ENCODE measurements at regions not wholly inside any gene's neighbourhood (a gene's known extent, or its start where the extent isn't known, plus 50 kb on each side); places are given as distances from the start of the nearest gene placed in this dataset.
"Not testable (repeated sequence)": the region's sequence is repeated elsewhere in the genome, so short reads cannot be mapped to it uniquely, and the experiment has no call there.

- H3K9me3 ChIP-seq (ENCODE audit: control insufficient read depth, low read length); H3K27me3 ChIP-seq (ENCODE audit: control insufficient read depth, insufficient read depth); ATAC-seq; DNase-seq; intact Hi-C loops (cut with DNase I); H3K27ac ChIP-seq (ENCODE audit: low read length); H3K4me1 ChIP-seq (ENCODE audit: control insufficient read depth, insufficient read depth, low read length); H3K4me3 ChIP-seq (ENCODE audit: low read length): not testable (repeated sequence)
- 84% methylated on average over 1 of the region's 1 CpG for WGBS
Observed at GRCh38 chr7:66438703-66439405, 189.8 kb upstream of the KCTD7 start.

- 53% methylated on average over 4 of the region's 4 CpGs for WGBS
- intact Hi-C loops (cut with DNase I): no loop called here
- Histone ChIP-seq H3K4me3 (ENCODE audit: low read length) (no peak overlapping the region), H3K27me3 (ENCODE audit: control insufficient read depth, insufficient read depth) (no peaks in the 10 kb centered on the region), H3K27ac (ENCODE audit: low read length) (no peak overlapping the region), H3K4me1 (ENCODE audit: control insufficient read depth, insufficient read depth, low read length) (no peaks in the 10 kb centered on the region), H3K9me3 (ENCODE audit: control insufficient read depth, low read length) (no peaks in the 10 kb centered on the region)
- ATAC-seq (no peak), DNase-seq (no peak)
Observed at GRCh38 chr7:66442385-66442784, 186.3 kb upstream of the KCTD7 start.

- Histone ChIP-seq H3K27ac (ENCODE audit: low read length) (no peak overlapping the region), H3K9me3 (ENCODE audit: control insufficient read depth, low read length) (no peaks in the 10 kb centered on the region), H3K4me3 (ENCODE audit: low read length) (no peak overlapping the region), H3K27me3 (ENCODE audit: control insufficient read depth, insufficient read depth) (no peaks in the 10 kb centered on the region), H3K4me1 (ENCODE audit: control insufficient read depth, insufficient read depth, low read length) (no peaks in the 10 kb centered on the region)
- DNase-seq (no peak), ATAC-seq (no peak)
- intact Hi-C loops (cut with DNase I): no loop called here
Observed at GRCh38 chr7:66443946-66444345, 184.7 kb upstream of the KCTD7 start.

GRCh38 chr7:66447007-66447406 lies 181.7 kb upstream of the KCTD7 start:
- intact Hi-C loops (cut with DNase I); H3K4me1 ChIP-seq (ENCODE audit: control insufficient read depth, insufficient read depth, low read length); H3K27ac ChIP-seq (ENCODE audit: low read length); H3K27me3 ChIP-seq (ENCODE audit: control insufficient read depth, insufficient read depth); H3K9me3 ChIP-seq (ENCODE audit: control insufficient read depth, low read length); ATAC-seq; H3K4me3 ChIP-seq (ENCODE audit: low read length); DNase-seq: not testable (repeated sequence)
- WGBS: 97% methylated on average over 2 of the region's 2 CpGs

GRCh38 chr7:66450814-66451213 lies 177.9 kb upstream of the KCTD7 start:
- H3K9me3 ChIP-seq (ENCODE audit: control insufficient read depth, low read length); H3K4me3 ChIP-seq (ENCODE audit: low read length); H3K4me1 ChIP-seq (ENCODE audit: control insufficient read depth, insufficient read depth, low read length); intact Hi-C loops (cut with DNase I); H3K27me3 ChIP-seq (ENCODE audit: control insufficient read depth, insufficient read depth); H3K27ac ChIP-seq (ENCODE audit: low read length); ATAC-seq; DNase-seq: not testable (repeated sequence)
- WGBS: 91% methylated on average over 2 of the region's 2 CpGs

GRCh38 chr7:66451713-66452112 lies 177.0 kb upstream of the KCTD7 start:
- ATAC-seq; H3K4me1 ChIP-seq (ENCODE audit: control insufficient read depth, insufficient read depth, low read length); H3K27me3 ChIP-seq (ENCODE audit: control insufficient read depth, insufficient read depth); H3K4me3 ChIP-seq (ENCODE audit: low read length); DNase-seq; H3K27ac ChIP-seq (ENCODE audit: low read length); H3K9me3 ChIP-seq (ENCODE audit: control insufficient read depth, low read length); intact Hi-C loops (cut with DNase I): not testable (repeated sequence)
- WGBS: 93% methylated on average over 2 of the region's 2 CpGs

GRCh38 chr7:66452165-66452564 lies 176.5 kb upstream of the KCTD7 start:
- Histone ChIP-seq H3K4me1 (ENCODE audit: control insufficient read depth, insufficient read depth, low read length) (no peaks in the 10 kb centered on the region), H3K27me3 (ENCODE audit: control insufficient read depth, insufficient read depth) (no peaks in the 10 kb centered on the region), H3K9me3 (ENCODE audit: control insufficient read depth, low read length) (no peaks in the 10 kb centered on the region), H3K4me3 (ENCODE audit: low read length) (no peak overlapping the region), H3K27ac (ENCODE audit: low read length) (no peak overlapping the region)
- 87% methylated on average over 2 of the region's 2 CpGs for WGBS
- ATAC-seq (no peak), DNase-seq (no peak)
- intact Hi-C loops (cut with DNase I): no loop called here

DNA sequence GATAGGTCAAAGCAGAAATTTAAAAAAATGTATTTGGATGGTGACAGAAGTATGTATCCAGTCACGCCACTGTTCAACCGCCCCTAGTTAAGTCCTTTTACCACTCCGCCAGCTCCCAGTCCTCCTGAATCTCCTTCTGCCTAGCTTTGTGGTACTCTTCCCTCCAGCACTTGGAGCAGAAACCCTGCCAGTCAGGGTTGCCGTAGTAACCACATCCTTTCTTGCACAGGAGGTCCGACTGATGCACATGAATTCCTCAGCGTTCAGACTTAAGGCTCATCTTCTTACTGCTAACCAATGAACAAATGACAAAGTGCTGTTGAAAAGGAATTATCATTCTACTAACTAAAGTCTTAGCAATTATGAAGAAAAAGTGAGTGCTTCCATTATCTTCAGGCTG lies 175.3 kb upstream of the KCTD7 start:
- ATAC-seq (no peak), DNase-seq (no peak)
- Histone ChIP-seq H3K27me3 (ENCODE audit: control insufficient read depth, insufficient read depth) (no peaks in the 10 kb centered on the region), H3K27ac (ENCODE audit: low read length) (no peak overlapping the region), H3K9me3 (ENCODE audit: control insufficient read depth, low read length) (no peaks in the 10 kb centered on the region), H3K4me3 (ENCODE audit: low read length) (no peak overlapping the region), H3K4me1 (ENCODE audit: control insufficient read depth, insufficient read depth, low read length) (no peaks in the 10 kb centered on the region)
- intact Hi-C loops (cut with DNase I): no loop called here
- 97% methylated on average over 6 of the region's 6 CpGs for WGBS

DNA sequence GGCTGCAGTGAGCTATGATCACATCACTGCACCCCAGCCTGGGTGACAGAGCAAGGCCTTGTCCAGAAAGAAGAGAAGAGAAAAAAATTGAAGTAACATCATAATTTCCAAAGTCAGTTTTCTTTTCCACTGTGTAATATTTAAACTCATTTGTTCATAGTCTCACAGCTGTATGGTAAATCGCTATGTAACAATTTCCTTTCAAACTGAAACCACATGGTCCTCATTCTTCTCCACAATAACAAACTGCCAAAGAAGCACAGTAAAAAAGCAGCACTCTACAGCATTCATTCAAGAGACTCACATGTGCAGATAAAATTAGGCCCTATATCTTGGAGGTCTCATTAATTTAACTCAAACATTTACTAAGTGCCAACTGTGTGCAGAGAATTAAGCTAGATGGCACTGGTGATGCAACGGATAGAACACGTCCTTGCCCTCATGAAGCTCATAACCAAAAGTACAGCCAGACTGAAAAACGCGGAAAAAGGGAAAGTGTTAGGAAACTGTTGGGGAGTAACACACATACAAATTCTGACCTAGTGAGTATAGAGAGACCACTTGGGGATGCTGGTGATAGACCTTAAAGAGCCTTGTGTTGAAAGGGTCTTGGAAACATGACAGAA lies 174.0 kb upstream of the KCTD7 start:
- Histone ChIP-seq H3K9me3 (ENCODE audit: control insufficient read depth, low read length) (no peaks in the 10 kb centered on the region), H3K27me3 (ENCODE audit: control insufficient read depth, insufficient read depth) (no peaks in the 10 kb centered on the region), H3K27ac (ENCODE audit: low read length) (no peak overlapping the region), H3K4me3 (ENCODE audit: low read length) (no peak overlapping the region), H3K4me1 (ENCODE audit: control insufficient read depth, insufficient read depth, low read length) (peaks cover 3% of the 10 kb centered on the region)
- ATAC-seq (no peak), DNase-seq (no peak)
- WGBS: 84% methylated on average over 5 of the region's 5 CpGs
- intact Hi-C loops (cut with DNase I): no loop called here

DNA sequence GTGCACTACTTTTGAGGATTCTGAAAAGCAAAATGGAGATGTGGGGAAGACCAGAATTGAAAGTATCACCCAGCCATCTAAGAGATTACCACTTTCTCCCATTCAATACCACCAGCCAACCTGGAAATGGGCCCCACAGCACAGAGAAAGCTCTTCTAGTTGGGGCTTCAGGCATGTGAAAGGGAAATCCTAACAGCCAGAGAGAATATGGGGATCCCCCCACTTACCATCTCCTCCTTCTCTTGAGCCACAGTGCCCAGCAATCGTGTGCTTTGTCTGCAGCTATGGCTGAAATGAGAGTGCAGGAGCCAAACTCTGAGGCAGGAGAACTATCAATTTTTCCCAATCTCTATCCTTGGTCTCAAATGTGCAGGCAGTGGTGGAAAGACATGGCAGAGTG lies 173.2 kb upstream of the KCTD7 start:
- intact Hi-C loops (cut with DNase I); ATAC-seq; DNase-seq; H3K4me1 ChIP-seq (ENCODE audit: control insufficient read depth, insufficient read depth, low read length); H3K4me3 ChIP-seq (ENCODE audit: low read length); H3K9me3 ChIP-seq (ENCODE audit: control insufficient read depth, low read length); H3K27ac ChIP-seq (ENCODE audit: low read length); H3K27me3 ChIP-seq (ENCODE audit: control insufficient read depth, insufficient read depth): not testable (repeated sequence)
- 78% methylated on average over 1 of the region's 1 CpG for WGBS

- H3K9me3 ChIP-seq (ENCODE audit: control insufficient read depth, low read length); H3K27ac ChIP-seq (ENCODE audit: low read length); intact Hi-C loops (cut with DNase I); ATAC-seq; H3K27me3 ChIP-seq (ENCODE audit: control insufficient read depth, insufficient read depth); H3K4me1 ChIP-seq (ENCODE audit: control insufficient read depth, insufficient read depth, low read length); H3K4me3 ChIP-seq (ENCODE audit: low read length); DNase-seq: not testable (repeated sequence)
- WGBS: 80% methylated on average over 2 of the region's 2 CpGs
Observed at GRCh38 chr7:66456431-66456830, 172.2 kb upstream of the KCTD7 start.

Measured in right cardiac atrium (tissue), 5 donors.